ENCODE measurements at regions not wholly inside any gene's neighbourhood (a gene's known extent, or its start where the extent isn't known, plus 50 kb on each side); places are given as distances from the start of the nearest gene placed in this dataset.

DNA sequence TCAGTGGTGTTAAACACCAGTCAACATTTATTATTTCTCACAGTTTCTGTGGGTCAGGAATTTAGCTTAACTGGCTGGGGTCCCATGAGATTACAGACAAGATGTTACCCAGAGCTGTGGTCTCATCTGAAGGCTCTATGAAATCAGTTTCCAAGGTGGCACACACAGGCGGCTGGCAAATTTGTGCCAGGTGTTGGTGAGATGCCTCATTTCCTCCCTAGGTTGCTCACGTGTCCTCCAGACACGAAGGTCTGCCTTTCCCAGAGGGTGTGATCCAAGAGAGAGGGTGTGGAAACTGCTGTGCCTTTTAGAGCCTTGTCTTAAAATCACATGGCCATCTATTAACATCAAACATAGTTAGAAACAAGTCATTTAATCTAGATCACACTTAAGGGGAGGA lies 209.0 kb downstream of the JCAD start:
- ChIA-PET CTCF (no interaction called here), POLR2A (no interaction called here)
- no peaks in the 10 kb centered on the region for H3K27me3 Mint-ChIP-seq
- DNase-seq (no peak), ATAC-seq (ENCODE audit: low read depth) (no peak)
- H3K36me3 Mint-ChIP-seq (ENCODE audit: low read depth): no peaks in the 10 kb centered on the region
- H3K27ac Mint-ChIP-seq: no peak overlapping the region
- intact Hi-C loops (cut with micrococcal nuclease): no loop called here
- no peaks in the 10 kb centered on the region for H3K4me1 Mint-ChIP-seq
- no peaks in the 10 kb centered on the region for H3K9me3 Mint-ChIP-seq
- H3K4me3 Mint-ChIP-seq: no peak overlapping the region
- TF ChIP-seq, protein P1, sequence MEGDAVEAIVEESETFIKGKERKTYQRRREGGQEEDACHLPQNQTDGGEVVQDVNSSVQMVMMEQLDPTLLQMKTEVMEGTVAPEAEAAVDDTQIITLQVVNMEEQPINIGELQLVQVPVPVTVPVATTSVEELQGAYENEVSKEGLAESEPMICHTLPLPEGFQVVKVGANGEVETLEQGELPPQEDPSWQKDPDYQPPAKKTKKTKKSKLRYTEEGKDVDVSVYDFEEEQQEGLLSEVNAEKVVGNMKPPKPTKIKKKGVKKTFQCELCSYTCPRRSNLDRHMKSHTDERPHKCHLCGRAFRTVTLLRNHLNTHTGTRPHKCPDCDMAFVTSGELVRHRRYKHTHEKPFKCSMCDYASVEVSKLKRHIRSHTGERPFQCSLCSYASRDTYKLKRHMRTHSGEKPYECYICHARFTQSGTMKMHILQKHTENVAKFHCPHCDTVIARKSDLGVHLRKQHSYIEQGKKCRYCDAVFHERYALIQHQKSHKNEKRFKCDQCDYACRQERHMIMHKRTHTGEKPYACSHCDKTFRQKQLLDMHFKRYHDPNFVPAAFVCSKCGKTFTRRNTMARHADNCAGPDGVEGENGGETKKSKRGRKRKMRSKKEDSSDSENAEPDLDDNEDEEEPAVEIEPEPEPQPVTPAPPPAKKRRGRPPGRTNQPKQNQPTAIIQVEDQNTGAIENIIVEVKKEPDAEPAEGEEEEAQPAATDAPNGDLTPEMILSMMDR (IDR thresholded peaks at IDR 0.05): no peak

DNA sequence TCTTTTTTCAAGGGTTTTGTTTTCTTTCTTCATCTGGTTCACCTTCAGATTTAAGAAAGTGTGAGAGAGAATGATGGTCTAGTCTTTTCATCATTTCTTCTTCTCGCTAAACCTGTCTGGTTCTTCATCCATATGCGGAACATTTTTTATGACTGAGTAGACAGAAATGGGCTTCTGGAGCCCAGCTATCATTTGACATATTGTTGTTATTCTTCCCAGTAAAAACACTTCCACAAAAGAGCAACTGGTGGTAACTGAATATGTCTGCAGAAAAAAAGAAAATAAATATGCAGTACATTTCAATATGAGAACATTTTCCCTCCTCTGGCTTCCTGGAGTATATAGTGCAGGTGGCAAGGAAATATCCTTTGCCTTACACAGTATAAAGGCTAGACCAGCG lies 209.5 kb downstream of the JCAD start:
- H3K4me3 Mint-ChIP-seq: no peak overlapping the region
- TF ChIP-seq, protein P1 (IDR thresholded peaks at IDR 0.05): no peak
- CTCF ChIA-PET: no interaction called here
- intact Hi-C loops (cut with micrococcal nuclease): no loop called here
- ATAC-seq (ENCODE audit: low read depth) (no peak), DNase-seq (no peak)
- no peaks in the 10 kb centered on the region for H3K4me1 Mint-ChIP-seq
- POLR2A ChIA-PET: no interaction called here
- H3K27ac Mint-ChIP-seq: no peak overlapping the region
- no peaks in the 10 kb centered on the region for H3K9me3 Mint-ChIP-seq
- no peaks in the 10 kb centered on the region for H3K27me3 Mint-ChIP-seq
- no peaks in the 10 kb centered on the region for H3K36me3 Mint-ChIP-seq (ENCODE audit: low read depth)

DNA sequence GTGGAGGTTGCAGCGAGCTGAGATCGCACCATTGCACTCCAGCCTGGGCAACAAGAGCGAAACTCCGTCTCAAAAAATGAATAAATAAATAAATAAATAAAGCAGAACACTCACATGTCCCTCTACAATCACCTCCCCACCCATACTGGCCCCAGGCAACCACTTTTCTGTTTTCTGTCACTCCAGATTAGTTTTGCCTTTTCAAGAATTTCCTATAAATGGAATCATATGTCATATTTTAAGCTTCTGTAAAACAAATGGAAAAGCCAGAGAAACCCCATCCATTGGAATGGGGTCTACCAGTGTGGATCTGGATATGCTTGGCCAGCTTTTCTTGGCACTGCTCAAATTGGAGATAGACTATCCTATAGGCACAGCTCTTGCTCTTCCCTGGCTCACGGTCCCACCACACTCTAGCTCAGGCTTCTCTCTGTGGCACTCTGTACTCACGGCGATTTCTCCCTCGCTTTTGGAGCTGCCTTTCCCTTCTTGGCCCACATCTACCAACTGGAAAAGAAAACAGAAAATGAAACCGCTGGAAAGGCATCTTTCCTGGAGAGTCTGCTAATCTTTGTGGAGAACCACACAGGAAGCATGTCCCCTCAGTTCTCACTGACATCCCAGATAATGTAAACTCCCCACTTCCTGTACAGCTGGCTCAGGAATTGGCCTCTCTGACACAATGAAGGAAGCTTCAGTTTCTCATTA lies 210.1 kb downstream of the JCAD start:
- Mint-ChIP-seq H3K36me3 (ENCODE audit: low read depth) (no peaks in the 10 kb centered on the region), H3K27me3 (no peaks in the 10 kb centered on the region), H3K9me3 (no peaks in the 10 kb centered on the region), H3K4me1 (no peaks in the 10 kb centered on the region), H3K27ac (no peak overlapping the region), H3K4me3 (no peak overlapping the region)
- POLR2A ChIA-PET: no interaction called here
- intact Hi-C loops (cut with micrococcal nuclease): no loop called here
- TF ChIP-seq, protein P1 (IDR thresholded peaks at IDR 0.05): no peak
- ATAC-seq (ENCODE audit: low read depth) (no peak), DNase-seq (no peak)
- CTCF ChIA-PET: no interaction called here

DNA sequence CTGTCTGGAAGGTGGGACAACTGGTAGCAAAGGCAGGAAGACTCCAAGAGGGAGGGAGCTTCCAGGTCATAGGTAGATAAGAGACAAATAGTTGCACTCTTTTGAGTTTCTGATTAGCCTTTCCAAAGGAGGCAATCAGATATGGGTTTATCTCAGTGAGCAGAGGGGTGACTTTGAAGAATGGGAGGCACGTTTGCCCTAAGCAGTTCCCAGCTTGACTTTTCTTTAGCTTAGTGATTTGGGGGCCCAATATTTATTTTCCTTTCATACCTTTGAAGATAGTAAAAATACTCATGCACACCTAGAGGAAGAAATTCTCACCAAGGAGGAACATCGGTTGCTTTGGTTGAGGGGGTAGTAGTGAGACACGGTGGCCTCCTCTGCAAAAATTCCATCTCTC lies 212.1 kb upstream of the SVIL start:
- no peaks in the 10 kb centered on the region for H3K4me1 Mint-ChIP-seq
- POLR2A ChIA-PET: no interaction called here
- H3K36me3 Mint-ChIP-seq (ENCODE audit: low read depth): no peaks in the 10 kb centered on the region
- no peak overlapping the region for H3K27ac Mint-ChIP-seq
- H3K4me3 Mint-ChIP-seq: no peak overlapping the region
- no peak for ATAC-seq (ENCODE audit: low read depth)
- H3K27me3 Mint-ChIP-seq: no peaks in the 10 kb centered on the region
- intact Hi-C loops (cut with micrococcal nuclease): no loop called here
- CTCF ChIA-PET: no interaction called here
- no peak for DNase-seq
- TF ChIP-seq, protein P1 (IDR thresholded peaks at IDR 0.05): no peak
- H3K9me3 Mint-ChIP-seq: no peaks in the 10 kb centered on the region

DNA sequence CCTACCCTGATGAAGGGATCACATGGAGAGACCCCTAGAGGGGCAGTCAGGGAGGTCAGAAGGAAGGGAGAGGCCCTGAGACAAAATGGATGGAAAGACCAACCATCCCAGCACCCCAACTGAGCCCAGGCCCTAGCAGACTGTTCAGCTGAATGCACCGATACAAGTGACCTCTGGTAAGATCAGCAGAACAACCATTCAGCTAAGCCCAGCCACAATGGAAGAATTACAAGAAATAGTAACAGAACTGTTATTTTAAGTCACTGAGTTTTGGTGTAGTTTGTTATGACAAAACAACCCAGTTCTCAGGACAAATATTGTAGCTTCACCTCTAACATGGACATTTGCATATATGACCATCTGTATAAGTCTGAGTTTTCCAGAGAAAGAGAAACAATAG lies 210.4 kb upstream of the SVIL start:
- ATAC-seq (ENCODE audit: low read depth) (no peak), DNase-seq (no peak)
- Mint-ChIP-seq H3K9me3 (no peaks in the 10 kb centered on the region), H3K27ac (no peak overlapping the region), H3K36me3 (ENCODE audit: low read depth) (no peaks in the 10 kb centered on the region), H3K4me3 (no peak overlapping the region), H3K27me3 (no peaks in the 10 kb centered on the region), H3K4me1 (no peaks in the 10 kb centered on the region)
- TF ChIP-seq, protein P1 (IDR thresholded peaks at IDR 0.05): no peak
- CTCF ChIA-PET: no interaction called here
- POLR2A ChIA-PET: no interaction called here
- intact Hi-C loops (cut with micrococcal nuclease): no loop called here
